H1 (cell line): ENCODE measurements at regions not wholly inside any gene's neighbourhood (a gene's known extent, or its start where the extent isn't known, plus 50 kb on each side); places are given as distances from the start of the nearest gene placed in this dataset.

Source experiments
- CHD1 ChIP-seq: IDR thresholded peaks from 2 replicates; pipeline ENCODE4 v1.6.1; 2012; ENCODE audit warnings: low read depth, low read length, improper control_type of control experiment
- E2F6 ChIP-seq: IDR thresholded peaks from 2 replicates; pipeline ENCODE4 v1.6.1; 2012; ENCODE audit warnings: inconsistent platforms
- EP300 ChIP-seq, 2 experiments: IDR thresholded peaks; 1 replicate in 1 of 2; 2 replicates in 1 of 2; pipeline ENCODE4 v1.6.1; 2011 to 2012; ENCODE audit warnings: low read depth in 2 of 2, low read length in 2 of 2, mild to moderate bottlenecking in 2 of 2, borderline replicate concordance in 1 of 2, inconsistent platforms in 1 of 2, moderate library complexity in 1 of 2
- KDM1A ChIP-seq: fragments of 200-600, 300-600 bp; sonication (generic); IDR thresholded peaks from 2 replicates; pipeline ENCODE4 v1.7.1; 2016; ENCODE audit warnings: mild to moderate bottlenecking, low read length, borderline replicate concordance
- RBBP5 ChIP-seq: IDR thresholded peaks from 2 replicates; pipeline ENCODE4 v1.7.1; 2012; ENCODE audit warnings: low read depth, mild to moderate bottlenecking, inconsistent platforms, low read length, moderate library complexity, borderline replicate concordance
- TCF12 ChIP-seq: IDR thresholded peaks from 2 replicates; pipeline ENCODE4 v1.6.1; 2011; ENCODE audit warnings: low read depth, mild to moderate bottlenecking, low read length
- YY1 ChIP-seq: IDR thresholded peaks from 2 replicates; pipeline ENCODE4 v1.6.1; 2011; ENCODE audit warnings: low read depth, mild to moderate bottlenecking, low read length
- ZNF274 ChIP-seq: IDR thresholded peaks from 2 replicates; pipeline ENCODE4 v1.7.0; 2012; ENCODE audit warnings: low read length, borderline replicate concordance; ENCODE audit errors: extremely low read depth
- TF ChIP-seq, protein P1 (sequence below), 3 experiments: IDR thresholded peaks; 1 replicate in 2 of 3; 2 replicates in 1 of 3; pipeline versions ENCODE4 v1.5.1 to v1.6.1; 2011; ENCODE audit warnings: low read length in 3 of 3, mild to moderate bottlenecking in 3 of 3, inconsistent platforms in 2 of 3, low read depth in 1 of 3, moderate library complexity in 1 of 3; ENCODE audit not compliant: insufficient read depth in 1 of 3; ENCODE audit errors: control extremely low read depth in 1 of 3

DNA sequence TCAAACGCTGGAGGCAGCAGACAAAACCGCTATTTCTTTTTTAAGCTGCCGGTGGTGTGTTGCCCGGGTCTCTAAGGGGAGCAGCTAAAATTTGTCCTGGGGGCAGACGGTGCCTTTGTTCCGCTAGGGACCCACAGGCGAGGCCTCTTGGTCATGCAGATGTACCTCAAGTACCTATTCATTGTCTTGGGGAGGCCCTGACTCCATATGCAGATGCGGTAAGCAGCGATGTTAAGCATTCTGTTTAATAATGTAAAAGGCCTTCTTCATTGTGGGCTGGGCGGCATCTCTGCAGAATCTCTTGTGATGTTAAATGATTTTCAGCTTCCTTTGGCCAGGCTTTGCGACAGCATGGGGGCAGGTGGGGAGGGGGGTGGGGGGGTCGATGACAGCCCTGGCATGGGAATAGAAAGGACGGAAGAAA, 98.9 kb upstream of the PJA1 start:
- TF ChIP-seq EP300 (IDR thresholded peaks at IDR 0.05; ENCODE audit: borderline replicate concordance in 1 of 2, low read depth in 2 of 2, low read length in 2 of 2) (peak in 1 of 2 experiments; percentile 91; a peak in 1 of 3 replicates), ZNF274 (no peak), TCF12 (peak; percentile 98), YY1 (0 out of 2 replicates have a peak, but pooled peaks have one; percentile 61), CHD1 (no peak), KDM1A (peak; percentile 86), RBBP5 (no peak), E2F6 (no peak)
- TF ChIP-seq, protein P1, sequence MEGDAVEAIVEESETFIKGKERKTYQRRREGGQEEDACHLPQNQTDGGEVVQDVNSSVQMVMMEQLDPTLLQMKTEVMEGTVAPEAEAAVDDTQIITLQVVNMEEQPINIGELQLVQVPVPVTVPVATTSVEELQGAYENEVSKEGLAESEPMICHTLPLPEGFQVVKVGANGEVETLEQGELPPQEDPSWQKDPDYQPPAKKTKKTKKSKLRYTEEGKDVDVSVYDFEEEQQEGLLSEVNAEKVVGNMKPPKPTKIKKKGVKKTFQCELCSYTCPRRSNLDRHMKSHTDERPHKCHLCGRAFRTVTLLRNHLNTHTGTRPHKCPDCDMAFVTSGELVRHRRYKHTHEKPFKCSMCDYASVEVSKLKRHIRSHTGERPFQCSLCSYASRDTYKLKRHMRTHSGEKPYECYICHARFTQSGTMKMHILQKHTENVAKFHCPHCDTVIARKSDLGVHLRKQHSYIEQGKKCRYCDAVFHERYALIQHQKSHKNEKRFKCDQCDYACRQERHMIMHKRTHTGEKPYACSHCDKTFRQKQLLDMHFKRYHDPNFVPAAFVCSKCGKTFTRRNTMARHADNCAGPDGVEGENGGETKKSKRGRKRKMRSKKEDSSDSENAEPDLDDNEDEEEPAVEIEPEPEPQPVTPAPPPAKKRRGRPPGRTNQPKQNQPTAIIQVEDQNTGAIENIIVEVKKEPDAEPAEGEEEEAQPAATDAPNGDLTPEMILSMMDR (IDR thresholded peaks at IDR 0.05; ENCODE audit: control extremely low read depth in 1 of 3, insufficient read depth in 1 of 3, low read depth in 1 of 3, low read length in 3 of 3): no peak
